K562 (cell line): ENCODE measurements at regions not wholly inside any gene's neighbourhood (a gene's known extent, or its start where the extent isn't known, plus 50 kb on each side); places are given as distances from the start of the nearest gene placed in this dataset.

Source experiments
- BHLHE40 ChIP-seq: IDR thresholded peaks from 2 replicates; pipeline ENCODE4 v1.6.1; 2011; ENCODE audit warnings: low read length, improper control_type of control experiment
- CBFA2T3 ChIP-seq: fragments of 450-650 bp; IDR thresholded peaks from 2 replicates; pipeline ENCODE4 v1.6.1; 2017
- NRF1 ChIP-seq, 2 experiments: fragments of 450-650 bp; IDR thresholded peaks in 1 of 2; conservative IDR thresholded peaks in 1 of 2; 2 replicates each; pipeline ENCODE4 v1.6.1; 2014; ENCODE audit warnings: mild to moderate bottlenecking in 2 of 2
- ZNF133 ChIP-seq: fragments of 250-450 bp; sonication (Bioruptor Pico); IDR thresholded peaks from 2 replicates; pipeline ENCODE4 v1.4.0; 2020; ENCODE audit warnings: mild to moderate bottlenecking
- ZNF184 ChIP-seq: sonication (generic); formaldehyde crosslinking; IDR thresholded peaks from 2 replicates; pipeline ENCODE4 v1.5.0; 2020; ENCODE audit warnings: missing genetic modification reagents
- ZSCAN32 ChIP-seq: fragments of 450-650 bp; formaldehyde crosslinking; IDR thresholded peaks from 2 replicates; pipeline ENCODE4 v1.4.0; 2020; ENCODE audit warnings: mild to moderate bottlenecking, moderate library complexity

DNA sequence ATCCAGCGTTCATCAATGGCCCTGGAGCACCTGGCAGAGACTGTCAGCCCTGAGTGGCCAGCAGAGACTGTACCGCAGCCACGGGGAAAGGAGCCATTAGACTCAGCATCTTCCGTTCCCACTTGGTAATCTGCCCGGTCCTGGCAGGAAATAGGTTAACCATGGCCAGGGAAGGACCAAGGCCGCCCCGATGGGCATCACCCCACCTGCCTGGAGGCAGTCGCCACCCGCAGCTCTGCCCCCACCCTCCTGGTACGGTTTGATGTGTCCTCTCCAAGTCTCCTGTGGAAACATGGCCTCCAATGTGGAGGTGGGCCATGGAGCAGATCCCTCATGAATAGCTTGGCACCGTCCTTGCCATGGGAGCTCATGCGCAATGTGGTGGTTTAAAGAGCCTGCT lies 75.3 kb downstream of the RTP5 start:
- TF ChIP-seq ZNF133 (CRISPR knock-in tag): no peak
- TF ChIP-seq NRF1 (conservative IDR thresholded peaks at IDR 0.05 in 1 of 2, IDR thresholded peaks at IDR 0.05 in 1 of 2): no peak
- no peak for TF ChIP-seq CBFA2T3
- no peak for TF ChIP-seq BHLHE40
- TF ChIP-seq ZSCAN32 (CRISPR knock-in tag): no peak
- no peak for TF ChIP-seq ZNF184 (CRISPR knock-in tag)
